Activated effector memory CD4-positive, alpha-beta T cell treated with Interleukin-2 at 50 U/mL for 16 hours (primary cell): ENCODE measurements at regions not wholly inside any gene's neighbourhood (a gene's known extent, or its start where the extent isn't known, plus 50 kb on each side); places are given as distances from the start of the nearest gene placed in this dataset.

Experiments used
- DNase-seq: peaks from one replicate; pipeline ENCODE4 v3.0.0-alpha.2; 2020

- no peak for DNase-seq
These were observed 76.7 kb upstream of the SALL3 start for GRCh38 chr18:78902795-78903435.

- DNase-seq, result no peak
These were observed 76.0 kb upstream of the SALL3 start for GRCh38 chr18:78903436-78904178.

GRCh38 chr18:78904179-78904531, 75.5 kb upstream of the SALL3 start:
- DNase-seq, result no peak

- DNase-seq, result no peak
These were observed 74.3 kb upstream of the SALL3 start for GRCh38 chr18:78905334-78905733.

- no peak for DNase-seq
These were observed 73.6 kb upstream of the SALL3 start for GRCh38 chr18:78906066-78906465.

GRCh38 chr18:78908462-78909260, 71.0 kb upstream of the SALL3 start:
- no peak for DNase-seq

GRCh38 chr18:78911751-78912283, 67.8 kb upstream of the SALL3 start:
- no peak for DNase-seq

GRCh38 chr18:78912336-78912735, 67.3 kb upstream of the SALL3 start:
- DNase-seq, result no peak

GRCh38 chr18:78912844-78913243, 66.8 kb upstream of the SALL3 start:
- no peak for DNase-seq

GRCh38 chr18:78913395-78913794, 66.2 kb upstream of the SALL3 start:
- DNase-seq, result no peak

- no peak for DNase-seq
These were observed 65.8 kb upstream of the SALL3 start for GRCh38 chr18:78913830-78914231.

GRCh38 chr18:78914249-78914935, 65.2 kb upstream of the SALL3 start:
- DNase-seq, result no peak

- no peak for DNase-seq
These were observed 64.1 kb upstream of the SALL3 start for GRCh38 chr18:78915446-78916008.

GRCh38 chr18:78918707-78919106, 60.9 kb upstream of the SALL3 start:
- DNase-seq, result no peak

- DNase-seq, result no peak
These were observed 59.7 kb upstream of the SALL3 start for GRCh38 chr18:78919956-78920355.

- DNase-seq, result no peak
These were observed 59.0 kb upstream of the SALL3 start for GRCh38 chr18:78920456-78921138.

- DNase-seq, result no peak
These were observed 56.8 kb upstream of the SALL3 start for GRCh38 chr18:78922856-78923255.

GRCh38 chr18:78924301-78924700, 55.3 kb upstream of the SALL3 start:
- no peak for DNase-seq

GRCh38 chr18:78924786-78925540, 54.7 kb upstream of the SALL3 start:
- no peak for DNase-seq

GRCh38 chr18:78925557-78926242, 53.9 kb upstream of the SALL3 start:
- no peak for DNase-seq

- no peak for DNase-seq
These were observed 53.4 kb upstream of the SALL3 start for GRCh38 chr18:78926243-78926615.
